ENCODE measurements at regions not wholly inside any gene's neighbourhood (a gene's known extent, or its start where the extent isn't known, plus 50 kb on each side); places are given as distances from the start of the nearest gene placed in this dataset.

DNA sequence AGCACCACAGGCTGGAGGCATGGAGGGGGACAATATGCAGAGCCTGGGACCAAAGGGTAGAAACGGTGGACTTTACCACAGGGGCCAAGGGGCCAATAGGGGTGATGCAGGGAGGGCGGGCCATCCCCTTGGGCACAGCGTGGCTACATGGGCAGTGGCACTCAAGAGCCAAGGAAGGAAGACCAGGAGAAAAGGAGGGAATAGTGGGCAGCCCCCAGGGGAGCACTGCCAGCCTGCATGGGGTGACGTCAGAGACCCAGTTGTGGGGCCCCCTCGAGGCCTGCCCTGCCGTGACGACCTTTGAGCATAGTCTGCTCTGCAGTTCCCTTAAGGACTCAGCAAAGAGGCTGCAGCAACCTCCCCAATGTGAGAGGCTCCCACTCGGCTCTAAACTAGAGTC lies 95.5 kb upstream of the TMPRSS2 start:
- in situ Hi-C loops (cut with HindIII; ENCODE audit: low pct_ligation_motif_present, low pct_unique_long_range_greater_than_20kb, low sequenced_read_pairs) = loop anchor here (25.0 kb wide), 1 partner anchor 159 kb away; the partner anchor contains the start of gene RIPK4
- DNase-seq = no peak

DNA sequence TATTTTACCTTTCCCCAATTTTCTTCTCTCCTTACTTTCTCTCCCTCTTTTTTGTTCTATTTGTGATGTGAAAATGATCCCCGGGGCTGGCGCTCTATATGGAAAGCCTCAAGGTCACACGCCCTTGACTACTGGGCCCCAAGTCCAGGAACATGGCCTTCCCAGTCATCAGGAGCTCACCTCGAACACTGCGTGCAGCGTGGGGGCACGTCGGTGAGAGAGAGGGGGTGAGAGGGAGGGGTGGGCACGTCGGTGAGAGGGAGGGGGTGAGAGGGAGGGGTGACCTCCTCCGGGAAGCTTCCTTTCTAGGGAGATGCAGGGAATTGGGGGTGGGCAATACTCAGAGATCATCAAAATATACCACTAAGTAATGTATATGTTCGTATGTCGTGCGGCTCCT lies 94.6 kb upstream of the TMPRSS2 start:
- DNase-seq = no peak
- in situ Hi-C loops (cut with HindIII; ENCODE audit: low pct_ligation_motif_present, low pct_unique_long_range_greater_than_20kb, low sequenced_read_pairs) = loop anchor here (25.0 kb wide), 1 partner anchor 160 kb away; the partner anchor contains the start of gene RIPK4

DNA sequence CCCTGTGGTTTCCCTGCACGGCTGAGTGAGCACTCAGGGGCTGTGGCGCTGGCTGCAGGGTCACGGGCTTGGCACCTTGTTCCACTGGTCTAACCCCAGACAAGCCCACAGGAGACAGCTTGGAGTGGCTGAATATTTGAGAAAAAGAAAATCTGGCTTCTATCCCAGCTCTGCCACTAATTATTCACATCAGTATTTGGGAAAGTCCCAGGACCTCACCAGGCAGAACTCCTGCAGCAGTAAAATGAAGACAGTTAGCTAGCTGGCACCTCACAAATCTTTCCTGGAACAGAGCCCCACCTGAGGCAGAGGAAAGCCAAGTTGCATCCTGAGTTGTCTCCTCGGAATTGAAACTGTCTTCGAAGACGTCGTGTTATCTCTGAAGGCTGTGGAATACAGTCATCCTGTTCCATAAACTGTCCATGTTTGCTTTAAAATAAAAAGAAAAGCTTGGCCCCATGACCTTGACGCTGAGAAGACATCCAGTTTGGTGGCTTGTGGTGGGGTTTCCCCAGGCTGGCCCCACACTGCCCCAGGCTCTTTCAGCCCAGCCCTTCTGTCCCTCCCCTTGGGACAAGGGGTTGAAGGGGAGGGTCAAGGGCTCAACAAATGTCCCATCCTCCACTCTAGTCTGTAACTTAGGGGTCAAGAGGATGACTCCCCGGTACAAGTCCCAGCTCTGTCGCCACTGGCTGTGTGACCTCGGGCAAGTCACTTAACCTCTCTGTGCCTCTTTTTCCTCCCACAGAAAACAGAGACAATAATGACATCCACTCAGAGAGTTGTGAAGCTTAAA lies 93.8 kb upstream of the TMPRSS2 start:
- in situ Hi-C loops (cut with HindIII; ENCODE audit: low pct_ligation_motif_present, low pct_unique_long_range_greater_than_20kb, low sequenced_read_pairs) = loop anchor here (25.0 kb wide), 1 partner anchor 161 kb away; the partner anchor contains the start of gene RIPK4
- DNase-seq = peak; percentile 14

DNA sequence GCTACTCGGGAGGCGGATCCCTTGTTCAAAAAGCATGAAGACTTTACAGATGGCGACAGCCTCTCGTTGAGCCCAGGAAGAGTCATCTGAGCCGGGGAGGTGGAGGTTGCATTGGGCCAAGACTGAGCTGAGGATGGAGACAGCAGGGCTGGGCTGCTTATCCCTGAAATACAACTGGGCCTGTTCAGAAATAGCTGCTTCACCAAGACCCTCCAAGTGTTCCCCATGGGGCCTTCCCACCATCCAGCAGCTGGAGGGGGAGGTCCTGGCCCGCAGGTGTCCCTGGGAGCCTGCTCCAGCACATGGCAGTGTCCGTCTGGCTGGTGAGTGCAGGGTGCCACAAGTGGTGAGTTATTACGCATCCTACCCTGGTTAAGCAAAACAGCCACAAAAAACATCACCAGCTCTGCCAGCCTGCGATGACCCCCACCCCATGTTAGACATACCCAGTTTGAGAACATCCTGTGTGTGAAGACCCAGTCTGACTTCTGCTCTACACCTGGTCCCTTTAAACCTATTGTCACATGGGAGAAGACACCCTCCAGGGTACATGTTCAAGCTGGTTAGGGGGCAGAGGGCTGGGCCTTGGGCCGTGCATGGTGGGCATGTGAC lies 93.1 kb upstream of the TMPRSS2 start:
- in situ Hi-C loops (cut with HindIII; ENCODE audit: low pct_ligation_motif_present, low pct_unique_long_range_greater_than_20kb, low sequenced_read_pairs) = loop anchor here (25.0 kb wide), 1 partner anchor 161 kb away; the partner anchor contains the start of gene RIPK4
- DNase-seq = no peak

DNA sequence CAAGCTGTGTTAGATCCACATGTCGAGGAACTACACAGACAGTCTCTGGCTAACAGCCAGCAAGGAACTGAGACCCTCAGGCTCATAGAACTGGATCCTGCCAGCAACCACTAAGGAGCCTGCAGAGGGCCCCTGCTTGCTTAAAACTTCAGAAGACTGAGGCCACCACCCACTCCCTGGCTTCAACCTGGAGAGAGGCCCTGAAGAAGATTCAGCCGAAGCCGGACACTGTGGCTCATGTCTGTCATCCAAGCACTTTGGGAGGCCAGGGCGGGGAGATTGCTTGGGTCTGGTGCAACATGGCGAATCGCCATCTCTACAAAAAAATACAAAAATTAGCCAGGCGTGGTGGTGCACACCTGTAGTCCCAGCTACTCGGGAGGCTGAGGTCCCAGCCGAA lies 92.6 kb upstream of the TMPRSS2 start:
- in situ Hi-C loops (cut with HindIII; ENCODE audit: low pct_ligation_motif_present, low pct_unique_long_range_greater_than_20kb, low sequenced_read_pairs) = loop anchor here (25.0 kb wide), 1 partner anchor 162 kb away; the partner anchor contains the start of gene RIPK4
- no peak for DNase-seq

DNA sequence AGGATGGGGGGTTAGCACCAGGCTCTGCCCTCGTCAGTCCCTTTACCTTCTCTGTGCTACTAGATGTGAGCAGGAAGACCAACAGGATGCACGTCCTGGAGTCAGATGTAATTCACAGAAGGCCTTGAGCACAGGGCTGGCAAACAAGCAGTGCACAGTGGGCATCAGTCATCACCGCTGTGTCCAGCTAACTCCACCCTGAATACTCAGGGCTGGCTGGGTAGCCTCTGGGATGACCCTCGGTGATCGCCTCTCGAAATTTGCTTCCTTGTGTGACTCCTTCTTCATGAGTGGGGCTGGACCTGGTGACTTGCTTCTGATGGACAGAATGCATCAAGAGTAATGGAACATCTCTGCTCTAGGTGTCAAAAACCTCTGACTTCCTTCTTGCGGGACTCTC lies 92.2 kb upstream of the TMPRSS2 start:
- in situ Hi-C loops (cut with HindIII; ENCODE audit: low pct_ligation_motif_present, low pct_unique_long_range_greater_than_20kb, low sequenced_read_pairs) = loop anchor here (25.0 kb wide), 1 partner anchor 162 kb away; the partner anchor contains the start of gene RIPK4
- no peak for DNase-seq

DNA sequence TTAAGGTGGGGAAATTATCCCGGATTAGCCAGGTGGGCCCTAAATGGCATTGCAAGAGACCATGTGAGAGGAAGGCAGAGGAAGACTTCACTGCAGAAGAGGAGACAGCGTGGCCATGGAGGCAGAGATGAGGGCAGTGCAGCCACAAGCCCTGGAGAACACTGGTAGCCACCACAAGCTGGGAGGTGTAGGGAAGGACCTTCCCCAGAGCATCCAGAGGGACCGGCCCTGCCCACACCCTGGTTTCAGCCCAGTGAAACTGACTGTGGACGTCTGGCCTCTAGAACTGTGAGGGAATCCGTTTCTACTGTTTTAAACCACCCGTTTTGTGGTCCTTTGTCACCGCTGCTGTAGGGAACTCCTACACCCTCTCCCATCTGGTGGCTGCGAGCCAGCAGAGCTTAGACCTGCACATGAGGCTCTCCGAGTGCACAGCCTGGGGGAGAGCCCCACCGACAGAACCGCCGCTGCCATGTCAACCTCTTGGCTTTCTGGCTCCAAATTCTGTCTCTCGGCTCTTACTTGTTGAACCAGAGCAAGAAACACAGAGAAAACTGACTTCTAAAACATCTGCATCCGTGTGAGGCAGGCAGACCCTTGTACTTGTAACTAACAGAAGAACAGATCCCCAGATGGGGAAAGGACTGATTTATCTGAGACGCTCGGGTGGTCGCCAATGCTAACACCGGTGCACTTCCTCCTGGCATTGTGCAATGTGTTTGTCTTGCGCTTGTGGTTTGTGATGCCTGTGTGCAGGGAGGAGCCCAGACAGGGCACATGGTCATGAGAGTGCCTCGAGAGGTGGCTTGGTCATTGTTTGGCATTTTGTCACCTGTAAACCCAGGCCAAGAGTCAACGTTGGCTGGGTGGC lies 90.8 kb upstream of the TMPRSS2 start:
- DNase-seq = no peak
- in situ Hi-C loops (cut with HindIII; ENCODE audit: low pct_ligation_motif_present, low pct_unique_long_range_greater_than_20kb, low sequenced_read_pairs) = no loop called here

DNA sequence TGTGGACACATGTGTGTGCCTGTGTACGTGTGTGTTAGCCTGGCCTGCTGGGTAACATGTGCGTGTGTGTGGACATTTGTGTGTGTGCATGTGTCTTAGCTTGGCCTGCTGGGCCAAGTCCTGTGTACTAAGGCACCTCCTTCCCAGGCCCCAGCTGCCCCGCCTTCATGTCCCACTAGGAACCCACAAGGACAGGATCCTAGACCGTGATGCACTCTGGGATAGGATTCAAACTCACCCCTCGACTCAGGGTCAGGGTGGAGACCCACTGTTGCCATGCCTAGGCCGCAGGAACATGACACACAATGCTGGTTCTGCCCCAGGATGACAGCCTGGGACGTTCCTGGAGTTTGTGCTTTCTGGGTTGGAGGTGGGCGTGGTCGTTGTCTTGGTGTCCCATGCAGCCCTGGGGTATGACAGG lies 89.9 kb upstream of the TMPRSS2 start:
- in situ Hi-C loops (cut with HindIII; ENCODE audit: low pct_ligation_motif_present, low pct_unique_long_range_greater_than_20kb, low sequenced_read_pairs) = no loop called here
- no peak for DNase-seq

DNA sequence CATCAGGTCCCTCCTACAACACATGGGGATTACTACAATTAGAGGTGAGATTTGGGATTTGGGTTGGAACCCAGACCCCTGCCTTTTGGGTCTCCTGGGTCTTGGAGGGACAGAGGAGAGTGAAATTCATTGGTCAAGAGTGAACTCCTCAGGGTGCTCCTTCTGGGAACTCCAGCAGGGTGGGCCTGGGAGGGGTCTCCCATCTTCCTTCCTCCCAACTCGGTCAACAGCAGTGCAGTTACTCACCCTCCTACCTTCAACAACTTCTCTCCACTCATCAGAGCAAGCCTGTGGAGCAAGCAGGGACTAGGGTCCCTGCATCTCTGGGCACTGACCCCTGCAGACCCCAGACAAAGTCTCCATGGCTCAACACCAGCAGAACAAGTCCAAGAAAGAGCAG lies 89.3 kb upstream of the TMPRSS2 start:
- in situ Hi-C loops (cut with HindIII; ENCODE audit: low pct_ligation_motif_present, low pct_unique_long_range_greater_than_20kb, low sequenced_read_pairs) = no loop called here
- DNase-seq = no peak

DNA sequence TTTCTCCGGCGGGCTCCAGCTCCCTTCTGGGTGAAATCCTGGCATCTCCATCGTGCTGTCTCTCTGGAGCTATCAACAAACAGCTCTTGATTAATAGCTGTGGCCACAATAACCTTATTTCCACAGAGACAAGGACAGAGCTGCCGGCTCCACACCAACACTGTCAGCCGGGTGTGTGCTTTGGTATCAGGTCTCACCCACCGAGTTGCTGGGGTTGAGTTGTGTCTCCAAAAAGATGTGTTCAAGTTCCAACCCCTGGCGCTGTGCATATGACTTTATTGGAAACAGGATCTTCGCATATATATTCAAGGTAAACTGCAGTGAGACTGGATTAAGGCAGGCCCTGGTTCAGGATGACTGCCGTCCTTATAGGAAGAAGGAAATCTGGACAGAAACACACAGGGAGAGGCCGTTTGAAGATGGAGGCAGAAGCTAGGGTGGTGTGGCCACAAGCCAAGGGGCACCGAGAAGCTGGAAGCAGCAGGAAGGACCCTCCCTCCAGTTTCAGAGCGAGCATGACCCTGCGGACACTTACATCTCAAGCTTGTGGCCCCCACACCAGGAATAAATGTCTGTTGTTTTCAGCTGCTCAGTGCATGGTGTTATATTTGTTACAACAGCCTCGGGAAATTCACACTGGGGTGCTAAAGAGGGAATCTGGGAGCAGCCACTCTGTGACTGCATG lies 88.4 kb upstream of the TMPRSS2 start:
- in situ Hi-C loops (cut with HindIII; ENCODE audit: low pct_ligation_motif_present, low pct_unique_long_range_greater_than_20kb, low sequenced_read_pairs) = no loop called here
- DNase-seq = no peak

DNA sequence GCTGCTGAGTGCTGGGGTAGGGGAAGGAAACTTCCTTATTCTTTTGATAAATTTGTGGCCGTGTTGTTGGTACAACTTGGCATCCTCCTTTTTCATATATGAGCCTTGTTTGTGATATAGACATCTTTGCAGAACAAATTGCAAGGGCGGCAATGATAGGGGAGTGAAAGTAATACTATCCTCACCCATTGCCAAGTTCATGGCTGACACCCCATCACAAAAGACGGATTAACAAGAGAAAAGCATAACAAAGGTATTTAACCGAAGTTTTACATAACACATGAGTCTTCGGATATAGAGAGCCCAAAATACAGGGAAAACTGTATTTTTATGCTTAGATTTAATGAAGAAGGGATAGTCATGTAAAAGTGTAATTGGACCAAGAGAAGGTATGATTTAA lies 86.3 kb upstream of the TMPRSS2 start:
- in situ Hi-C loops (cut with HindIII; ENCODE audit: low pct_ligation_motif_present, low pct_unique_long_range_greater_than_20kb, low sequenced_read_pairs) = no loop called here
- DNase-seq = no peak

DNA sequence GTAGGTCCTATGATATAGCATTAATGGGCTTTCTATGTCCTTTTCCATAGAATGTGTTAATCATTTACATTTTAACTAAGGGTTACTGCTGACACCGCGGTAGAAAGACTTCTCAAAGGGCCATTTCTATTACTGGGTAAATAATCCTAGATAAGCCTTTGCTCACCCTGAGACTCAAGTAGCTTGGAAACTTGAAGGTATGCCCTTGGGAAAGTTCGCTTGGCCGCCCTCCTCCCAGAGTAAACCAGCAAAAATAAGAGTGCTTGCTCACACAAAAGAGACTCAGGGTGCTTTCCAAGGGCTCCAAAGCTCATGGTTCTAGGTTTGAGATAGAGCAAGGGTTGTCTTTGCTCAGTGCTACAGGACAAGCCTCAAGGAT lies 85.8 kb upstream of the TMPRSS2 start:
- in situ Hi-C loops (cut with HindIII; ENCODE audit: low pct_ligation_motif_present, low pct_unique_long_range_greater_than_20kb, low sequenced_read_pairs) = no loop called here
- DNase-seq = no peak

DNA sequence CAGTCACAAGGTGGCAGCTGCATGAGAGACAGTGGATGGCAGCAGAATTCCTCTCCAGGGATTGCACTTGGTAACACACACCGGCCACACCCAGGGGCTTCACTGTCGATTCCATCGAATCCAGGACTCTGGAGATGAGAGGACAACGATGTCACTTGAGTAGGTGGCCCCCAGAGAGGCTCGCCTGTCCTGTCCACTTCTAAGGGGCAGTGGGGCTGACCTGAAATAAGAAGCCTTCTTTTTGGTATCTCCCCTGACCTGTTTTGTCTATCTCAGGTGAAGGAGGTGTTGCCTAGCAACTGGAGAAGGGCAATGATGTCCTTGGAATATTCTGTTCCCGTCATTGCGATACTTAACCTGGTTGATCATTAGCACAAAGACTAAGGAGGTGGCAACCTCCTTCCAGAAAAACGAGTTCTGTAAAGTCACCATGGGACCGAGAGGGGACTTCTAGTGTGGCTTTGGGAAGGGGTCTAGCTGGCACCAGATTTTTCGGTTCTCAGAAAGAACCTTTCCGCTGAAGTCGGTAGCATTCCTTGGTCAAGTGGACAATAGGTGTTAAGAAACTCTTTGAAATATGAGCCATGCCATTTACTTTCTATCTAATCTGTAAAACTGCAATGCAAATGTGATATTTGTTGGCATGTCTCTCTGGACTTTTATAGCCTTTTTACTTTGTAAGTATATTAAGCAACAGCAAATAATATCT lies 85.2 kb upstream of the TMPRSS2 start:
- in situ Hi-C loops (cut with HindIII; ENCODE audit: low pct_ligation_motif_present, low pct_unique_long_range_greater_than_20kb, low sequenced_read_pairs) = no loop called here
- DNase-seq = no peak

DNA sequence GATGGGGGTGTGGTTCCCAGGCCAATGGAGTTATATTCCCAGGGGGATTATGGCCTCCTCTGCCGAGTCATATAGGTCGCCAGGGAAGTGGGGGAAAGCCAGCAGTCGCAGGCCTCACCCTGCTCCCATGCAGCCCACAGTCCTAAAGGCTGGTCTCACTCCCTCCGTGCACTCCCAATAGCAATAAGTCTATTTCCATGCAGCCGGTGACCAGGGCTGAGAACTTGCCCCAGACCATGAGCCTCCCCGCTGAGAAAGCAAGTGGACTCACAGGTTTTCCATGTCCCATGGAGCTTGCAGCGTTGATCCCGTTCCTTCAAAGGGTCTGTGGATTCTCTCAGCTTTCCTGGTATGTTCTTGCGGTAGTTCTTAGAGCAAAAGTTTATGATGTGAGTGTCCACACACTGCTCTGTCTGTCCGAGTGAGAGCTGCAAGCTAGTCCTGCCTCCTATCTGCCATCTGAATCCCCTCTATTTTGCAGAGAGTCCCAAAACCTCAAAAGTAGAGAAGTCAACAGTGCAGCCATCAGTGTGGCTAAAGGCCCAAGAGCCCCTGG lies 81.7 kb upstream of the TMPRSS2 start:
- no peak for DNase-seq
- in situ Hi-C loops (cut with HindIII; ENCODE audit: low pct_ligation_motif_present, low pct_unique_long_range_greater_than_20kb, low sequenced_read_pairs) = no loop called here

DNA sequence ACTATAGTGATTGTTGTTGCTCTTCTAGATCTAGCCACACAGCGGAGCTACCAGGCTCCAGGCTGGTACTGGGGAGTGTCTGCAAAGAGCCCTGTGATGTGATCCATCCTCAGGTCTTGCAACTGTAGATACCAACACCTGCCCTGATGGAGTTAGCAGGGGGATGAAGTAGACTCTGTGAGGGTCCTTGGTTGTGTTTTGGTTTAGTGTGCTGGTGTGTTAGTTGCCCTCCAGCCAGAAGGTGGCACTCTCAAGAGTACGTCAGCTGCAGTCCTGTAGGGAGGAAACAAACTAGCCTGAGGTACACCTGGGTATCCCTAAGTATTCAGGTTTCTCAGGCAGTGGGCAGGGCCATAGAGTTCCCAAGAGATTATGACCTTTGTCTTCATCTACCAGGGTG lies 81.2 kb upstream of the TMPRSS2 start:
- in situ Hi-C loops (cut with HindIII; ENCODE audit: low pct_ligation_motif_present, low pct_unique_long_range_greater_than_20kb, low sequenced_read_pairs) = no loop called here
- DNase-seq = no peak

DNA sequence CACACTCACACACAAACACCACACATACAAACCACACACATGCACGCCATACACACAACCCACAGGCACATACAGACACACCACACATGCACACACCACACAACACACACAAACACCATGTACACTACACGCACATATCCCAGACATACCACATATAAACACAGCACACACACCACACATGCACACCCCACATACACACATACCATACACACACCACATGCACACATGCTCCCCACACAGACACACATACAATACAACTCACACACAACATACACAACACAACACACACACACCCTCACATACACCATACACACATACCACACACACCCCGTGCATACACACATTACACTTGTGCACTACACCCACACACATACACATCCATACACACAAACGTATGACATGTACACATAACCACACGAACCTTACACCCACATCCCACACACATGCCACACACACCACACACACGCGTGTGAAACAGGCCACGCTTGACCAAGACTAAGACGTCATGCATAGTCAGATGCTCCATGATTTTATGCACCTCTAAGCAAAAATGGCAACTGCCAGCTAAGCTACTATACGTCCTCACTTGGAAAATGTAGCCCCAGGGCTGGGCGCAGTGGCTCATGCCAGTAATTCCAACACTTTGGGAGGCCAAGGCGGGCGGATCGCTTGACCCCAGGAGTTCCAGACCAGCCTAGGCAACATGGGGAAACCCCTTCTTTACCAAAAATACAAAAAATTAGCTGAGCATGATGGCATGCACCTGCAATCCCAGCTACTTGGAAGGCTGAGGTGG lies 77.4 kb upstream of the TMPRSS2 start:
- in situ Hi-C loops (cut with HindIII; ENCODE audit: low pct_ligation_motif_present, low pct_unique_long_range_greater_than_20kb, low sequenced_read_pairs) = no loop called here

DNA sequence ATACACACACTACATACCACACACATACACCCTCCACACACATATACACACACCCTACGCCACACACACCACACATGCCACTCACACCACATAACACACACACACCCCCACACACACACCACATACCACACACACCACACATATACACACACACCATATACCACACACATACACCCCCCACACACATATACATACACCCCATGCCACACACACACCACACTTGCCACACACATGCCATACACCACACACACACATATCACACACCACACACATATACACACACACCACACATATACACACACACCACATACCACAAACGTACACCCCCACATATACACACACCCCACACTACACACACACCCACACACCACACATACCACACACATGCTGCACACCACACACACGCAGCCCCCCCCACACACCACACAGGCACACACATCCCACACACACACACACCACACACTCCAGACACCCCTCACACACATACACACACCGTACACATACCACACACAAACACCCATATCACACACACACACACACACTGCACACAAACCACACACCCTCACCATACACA lies 76.7 kb upstream of the TMPRSS2 start:
- no peak for DNase-seq
- in situ Hi-C loops (cut with HindIII; ENCODE audit: low pct_ligation_motif_present, low pct_unique_long_range_greater_than_20kb, low sequenced_read_pairs) = no loop called here

More for the DNA sequence above, 77.4 kb upstream of the TMPRSS2 start:
- DNase-seq = no peak
